Spleen (tissue), 11 donors: ENCODE measurements at regions not wholly inside any gene's neighbourhood (a gene's known extent, or its start where the extent isn't known, plus 50 kb on each side); places are given as distances from the start of the nearest gene placed in this dataset.
"Not testable (repeated sequence)": the region's sequence is repeated elsewhere in the genome, so short reads cannot be mapped to it uniquely, and the experiment has no call there.

ENCODE experiments used
- DNase-seq: peaks from one replicate; pipeline ENCODE4 v3.0.0-alpha.2; 2020
- H3K27ac ChIP-seq, 8 donors: fragments of 200-600 bp; sonication (generic) in 7 of 8; 1 replicate in 4 of 8; 2 replicates in 4 of 8; pipeline versions ENCODE4 v1.5.0 to v1.8.0; 2016 to 2021; ENCODE audit warnings: inconsistent platforms in 4 of 8, mild to moderate bottlenecking in 4 of 8, moderate library complexity in 1 of 8
- H3K27me3 ChIP-seq, 7 donors: fragments of 200-600 bp; sonication (generic) in 6 of 7; replicated peaks in 1 of 7; 1 replicate in 4 of 7; 2 replicates in 3 of 7; pipeline versions ENCODE4 v1.5.0 to v1.8.0; 2016 to 2021; ENCODE audit warnings: inconsistent platforms in 3 of 7, mild to moderate bottlenecking in 1 of 7
- H3K36me3 ChIP-seq, 6 donors: fragments of 200-600 bp; sonication (generic) in 5 of 6; 1 replicate in 4 of 6; 2 replicates in 2 of 6; pipeline versions ENCODE4 v1.5.0 to v1.8.0; 2016 to 2021; ENCODE audit warnings: inconsistent platforms in 2 of 6
- H3K4me1 ChIP-seq, 6 donors: fragments of 200-600 bp; sonication (generic) in 5 of 6; 1 replicate in 3 of 6; 2 replicates in 3 of 6; pipeline versions ENCODE4 v1.5.0 to v1.8.0; 2016 to 2021; ENCODE audit warnings: inconsistent platforms in 3 of 6
- H3K4me3 ChIP-seq, 8 donors: fragments of 200-600 bp; sonication (generic) in 7 of 8; 1 replicate in 4 of 8; 2 replicates in 4 of 8; pipeline versions ENCODE4 v1.5.0 to v1.8.0; 2016 to 2021; ENCODE audit warnings: inconsistent platforms in 4 of 8, mild to moderate bottlenecking in 4 of 8, moderate library complexity in 2 of 8
- H3K9me3 ChIP-seq, 8 donors: fragments of 200-600 bp; sonication (generic) in 7 of 8; 1 replicate in 4 of 8; 2 replicates in 4 of 8; pipeline versions ENCODE4 v1.5.0 to v1.8.0; 2016 to 2021; ENCODE audit warnings: inconsistent platforms in 4 of 8
- CTCF ChIP-seq, 11 experiments: fragments of 200-600 bp in 7 of 11; fragments of 450-650 bp in 4 of 11; sonication (generic) in 4 of 11; IDR thresholded peaks in 8 of 11; conservative IDR thresholded peaks in 3 of 11; 1 replicate in 7 of 11; 2 replicates in 4 of 11; pipeline versions ENCODE4 v1.4.0 to v1.8.0; 2016 to 2021; ENCODE audit warnings: antibody characterized with exemption in 11 of 11, inconsistent platforms in 4 of 11, mild to moderate bottlenecking in 1 of 11
- POLR2A ChIP-seq, 3 donors: fragments of 450-650 bp; IDR thresholded peaks; one replicate each; pipeline ENCODE4 v1.5.1; 2017; ENCODE audit warnings: antibody characterized with exemption in 3 of 3, mild to moderate bottlenecking in 1 of 3
- POLR2AphosphoS5 ChIP-seq, 3 donors: sonication (generic); formaldehyde crosslinking; IDR thresholded peaks; one replicate each; pipeline ENCODE4 v1.5.1; 2017; ENCODE audit warnings: antibody characterized with exemption in 3 of 3
- WGBS, 5 donors: extraction: QIAGEN DNeasy Blood & Tissue Kit in 3 of 5; methylation state at CpG; one replicate each; pipeline versions ENCODE4 v1.1.5 to v1.1.7; 2013 to 2018; 5-methylcytosine and 5-hydroxymethylcytosine counted together
- intact Hi-C: fragments of 100-400 bp; cut with DNase I; formaldehyde crosslinking; loops from one replicate; pipeline ENCODE4 v1.15.0; 2023; ENCODE audit warnings: low total_unique reads
- donor health status: healthy with polysubstance abuse.
- donor health status: DM: no; HTN: no; CAD: no; lungs with moderate emphysema.
- donor health status: DM: no; HTN: no; CAD: no.
- donor health status: Bipolar disorder and iron deficiency.
- donor health status: healthy.
- donor health status: DM: no; HTN: no; CAD: no.
- donor health status: DM: yes; HTN: yes; CAD: no.

- intact Hi-C loops: no loop called here
- H3K4me1 ChIP-seq: no peaks in the 10 kb centered on the region
Observed at GRCh38 chr3:70612920-70613319, 300.5 kb upstream of the MDFIC2 start.

DNA sequence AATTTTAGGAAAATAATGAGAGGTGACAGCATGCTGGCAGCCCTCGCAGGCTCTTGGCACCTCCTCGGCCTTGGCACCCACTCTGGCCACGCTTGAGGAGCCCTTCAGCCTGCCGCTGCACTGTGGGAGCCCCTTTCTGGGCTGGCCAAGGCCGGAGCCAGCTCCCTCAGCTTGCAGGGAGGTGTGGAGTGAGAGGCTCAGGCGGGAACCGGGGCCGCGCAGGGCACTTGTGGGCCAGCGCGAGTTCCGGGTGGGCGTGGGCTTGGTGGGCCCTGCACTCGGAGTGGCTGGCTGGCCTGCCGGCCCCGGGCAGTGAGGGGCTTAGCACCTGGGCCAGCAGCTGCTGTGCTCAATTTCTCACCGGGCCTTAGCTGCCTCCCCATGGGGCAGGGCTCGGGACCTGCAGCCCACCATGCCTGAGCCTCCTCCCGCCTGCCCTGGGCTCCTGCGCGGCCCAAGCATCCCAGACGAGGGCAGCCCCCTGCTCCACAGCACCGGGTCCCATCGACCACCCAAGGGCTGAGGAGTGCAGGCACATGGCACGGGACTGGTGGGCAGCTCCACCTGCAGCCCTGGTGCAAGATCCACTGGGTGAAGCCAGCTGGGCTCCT is 299.3 kb upstream of the MDFIC2 start:
- WGBS, 5 donors: 89 to 98% (median 94%) methylated on average over 6 to 25 of the region's 25 CpGs

More at GRCh38 chr3:70612920-70613319, 300.5 kb upstream of the MDFIC2 start:
- no peaks in the 10 kb centered on the region for H3K36me3 ChIP-seq
- no peak overlapping the region for H3K4me3 ChIP-seq
- H3K27ac ChIP-seq: no peak overlapping the region
- H3K9me3 ChIP-seq: no peaks in the 10 kb centered on the region
- H3K27me3 ChIP-seq: no peaks in the 10 kb centered on the region
- WGBS, 5 donors: 85 to 96% (median 95%) methylated on average over 11 of the region's 11 CpGs
- DNase-seq: no peak
- TF ChIP-seq POLR2AphosphoS5 (IDR thresholded peaks at IDR 0.05): no peak
- no peak for TF ChIP-seq POLR2A (IDR thresholded peaks at IDR 0.05)
- no peak for TF ChIP-seq CTCF (IDR thresholded peaks at IDR 0.05 in 8 of 11, conservative IDR thresholded peaks at IDR 0.05 in 3 of 11)

GRCh38 chr3:70608434-70608833 is 296.0 kb upstream of the MDFIC2 start:
- no peak for DNase-seq
- no peaks in the 10 kb centered on the region for H3K27me3 ChIP-seq
- intact Hi-C loops: no loop called here
- TF ChIP-seq POLR2AphosphoS5 (IDR thresholded peaks at IDR 0.05) (no peak), CTCF (IDR thresholded peaks at IDR 0.05 in 8 of 11, conservative IDR thresholded peaks at IDR 0.05 in 3 of 11) (no peak), POLR2A (IDR thresholded peaks at IDR 0.05) (no peak)
- H3K36me3 ChIP-seq: no peaks in the 10 kb centered on the region
- H3K4me3 ChIP-seq: no peak overlapping the region
- no peaks in the 10 kb centered on the region for H3K4me1 ChIP-seq
- H3K27ac ChIP-seq: no peak overlapping the region
- no peaks in the 10 kb centered on the region for H3K9me3 ChIP-seq

More for the DNA sequence above, 299.3 kb upstream of the MDFIC2 start:
- H3K27ac ChIP-seq, H3K27me3 ChIP-seq, DNase-seq, H3K36me3 ChIP-seq, intact Hi-C loops, H3K9me3 ChIP-seq, H3K4me3 ChIP-seq, H3K4me1 ChIP-seq: not testable (repeated sequence)

DNA sequence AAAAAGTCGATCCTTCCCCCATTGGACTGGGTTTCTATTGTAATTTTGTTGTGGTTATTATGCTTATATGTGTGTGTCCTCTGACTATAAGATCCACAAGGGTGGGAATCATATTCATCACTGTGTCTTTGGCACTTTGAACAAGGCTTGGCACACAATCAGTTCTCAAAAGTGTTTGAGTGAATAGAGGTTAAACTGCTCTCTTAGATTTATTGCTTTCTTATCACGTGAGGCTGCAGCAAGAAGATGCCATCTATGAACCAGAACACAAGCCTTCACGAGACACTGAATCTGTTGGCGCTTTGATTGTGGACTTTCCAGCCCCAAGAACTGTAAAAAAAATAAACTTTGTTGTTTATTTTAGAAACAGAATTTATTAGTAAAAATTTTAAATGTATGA is 295.0 kb upstream of the MDFIC2 start:
- intact Hi-C loops: no loop called here
- Histone ChIP-seq H3K4me3 (no peak overlapping the region), H3K27me3 (no peaks in the 10 kb centered on the region), H3K27ac (no peak overlapping the region), H3K9me3 (no peaks in the 10 kb centered on the region), H3K36me3 (no peaks in the 10 kb centered on the region), H3K4me1 (no peaks in the 10 kb centered on the region)
- WGBS, 5 donors: 61 to 84% (median 77%) methylated on average over 4 of the region's 4 CpGs
- DNase-seq: no peak
- no peak for TF ChIP-seq POLR2AphosphoS5 (IDR thresholded peaks at IDR 0.05)
- no peak for TF ChIP-seq CTCF (IDR thresholded peaks at IDR 0.05 in 8 of 11, conservative IDR thresholded peaks at IDR 0.05 in 3 of 11)
- no peak for TF ChIP-seq POLR2A (IDR thresholded peaks at IDR 0.05)

GRCh38 chr3:70606018-70606417 is 293.6 kb upstream of the MDFIC2 start:
- TF ChIP-seq CTCF (IDR thresholded peaks at IDR 0.05 in 8 of 11, conservative IDR thresholded peaks at IDR 0.05 in 3 of 11): no peak
- no peak for TF ChIP-seq POLR2AphosphoS5 (IDR thresholded peaks at IDR 0.05)
- no peak for TF ChIP-seq POLR2A (IDR thresholded peaks at IDR 0.05)
- intact Hi-C loops: no loop called here
- no peak for DNase-seq

More at GRCh38 chr3:70606018-70606417, 293.6 kb upstream of the MDFIC2 start:
- Histone ChIP-seq H3K9me3 (no peaks in the 10 kb centered on the region), H3K27me3 (peaks cover 0 to 4% (median 0%) of the 10 kb centered on the region in 7 donors), H3K4me3 (no peak overlapping the region), H3K4me1 (no peaks in the 10 kb centered on the region), H3K36me3 (no peaks in the 10 kb centered on the region), H3K27ac (no peak overlapping the region)
